ENCODE measurements at regions not wholly inside any gene's neighbourhood (a gene's known extent, or its start where the extent isn't known, plus 50 kb on each side); places are given as distances from the start of the nearest gene placed in this dataset.

- TF ChIP-seq CTCF (IDR thresholded peaks at IDR 0.05; ENCODE audit: insufficient read depth, low read depth, low read length) (no peak), EZH2 (IDR thresholded peaks at IDR 0.05; ENCODE audit: insufficient read depth, low read length) (no peak)
These were observed 427.3 kb downstream of the ISL1 start for GRCh38 chr5:51810592-51810991.

Data from astrocyte (in vitro differentiated cells and primary cell).